Upper lobe of right lung (tissue), 1 donor: ENCODE measurements at regions not wholly inside any gene's neighbourhood (a gene's known extent, or its start where the extent isn't known, plus 50 kb on each side); places are given as distances from the start of the nearest gene placed in this dataset.
"Not testable (repeated sequence)": the region's sequence is repeated elsewhere in the genome, so short reads cannot be mapped to it uniquely, and the experiment has no call there.

Experiments
- ATAC-seq: fragments of 200-7000 bp; cut with Tn5 transposase; one replicate; pipeline ENCODE4 v1.9.1; 2020; ENCODE audit warnings: mild to moderate bottlenecking, moderate library complexity
- DNase-seq: peaks from one replicate; pipeline ENCODE4 v3.0.0-alpha.2; 2020
- H3K27ac ChIP-seq: fragments of 200-600 bp; one replicate; pipeline ENCODE4 v1.8.0; 2022
- H3K27me3 ChIP-seq: fragments of 200-600 bp; one replicate; pipeline ENCODE4 v1.8.0; 2022; ENCODE audit warnings: mild to moderate bottlenecking
- H3K36me3 ChIP-seq: fragments of 200-600 bp; one replicate; pipeline ENCODE4 v1.8.0; 2022
- H3K4me1 ChIP-seq: fragments of 200-600 bp; one replicate; pipeline ENCODE4 v1.8.0; 2022
- H3K4me3 ChIP-seq: fragments of 200-600 bp; one replicate; pipeline ENCODE4 v1.8.0; 2022; ENCODE audit warnings: mild to moderate bottlenecking
- H3K9me3 ChIP-seq: fragments of 200-600 bp; one replicate; pipeline ENCODE4 v1.8.0; 2022
- CTCF ChIP-seq: fragments of 200-600 bp; IDR thresholded peaks from one replicate; pipeline ENCODE4 v1.8.0; 2022; ENCODE audit warnings: antibody characterized with exemption
- intact Hi-C: fragments of 100-400 bp; cut with DNase I; formaldehyde crosslinking; loops from one replicate; pipeline ENCODE4 v1.11.0; 2022
- donor health status: DM: no; HTN: yes; CAD: no; lungs with severe emphysema.

- Histone ChIP-seq H3K27me3 (no peaks in the 10 kb centered on the region), H3K4me3 (no peak overlapping the region), H3K36me3 (no peaks in the 10 kb centered on the region), H3K4me1 (no peaks in the 10 kb centered on the region), H3K27ac (no peak overlapping the region), H3K9me3 (no peaks in the 10 kb centered on the region)
- no peak for ATAC-seq
- intact Hi-C loops: no loop called here
- DNase-seq: no peak
- TF ChIP-seq CTCF: no peak
Measured at GRCh38 chr12:62050785-62051184, 209.4 kb upstream of the USP15 start.

GRCh38 chr12:62069976-62070375, 190.2 kb upstream of the USP15 start:
- H3K27me3 ChIP-seq: no peaks in the 10 kb centered on the region
- H3K4me3 ChIP-seq: no peak overlapping the region
- H3K9me3 ChIP-seq: no peaks in the 10 kb centered on the region
- intact Hi-C loops: no loop called here
- no peak for TF ChIP-seq CTCF
- H3K27ac ChIP-seq: no peak overlapping the region
- ATAC-seq (no peak), DNase-seq (no peak)
- no peaks in the 10 kb centered on the region for H3K4me1 ChIP-seq
- no peaks in the 10 kb centered on the region for H3K36me3 ChIP-seq

- H3K4me3 ChIP-seq, H3K27me3 ChIP-seq, DNase-seq, H3K36me3 ChIP-seq, H3K4me1 ChIP-seq, H3K9me3 ChIP-seq, intact Hi-C loops, H3K27ac ChIP-seq, ATAC-seq: not testable (repeated sequence)
Measured at GRCh38 chr12:62073236-62073635, 187.0 kb upstream of the USP15 start.

GRCh38 chr12:62075870-62076269, 184.3 kb upstream of the USP15 start:
- no peaks in the 10 kb centered on the region for H3K4me1 ChIP-seq
- DNase-seq (no peak), ATAC-seq (peak; percentile 59)
- no peaks in the 10 kb centered on the region for H3K36me3 ChIP-seq
- TF ChIP-seq CTCF: no peak
- intact Hi-C loops: no loop called here
- no peak overlapping the region for H3K4me3 ChIP-seq
- no peak overlapping the region for H3K27ac ChIP-seq
- H3K27me3 ChIP-seq: no peaks in the 10 kb centered on the region
- no peaks in the 10 kb centered on the region for H3K9me3 ChIP-seq

- Histone ChIP-seq H3K27ac (no peak overlapping the region), H3K4me3 (no peak overlapping the region), H3K36me3 (no peaks in the 10 kb centered on the region), H3K9me3 (no peaks in the 10 kb centered on the region), H3K4me1 (no peaks in the 10 kb centered on the region), H3K27me3 (no peaks in the 10 kb centered on the region)
- no peak for TF ChIP-seq CTCF
- ATAC-seq (no peak), DNase-seq (no peak)
- intact Hi-C loops: no loop called here
Measured at GRCh38 chr12:62078020-62078419, 182.2 kb upstream of the USP15 start.

GRCh38 chr12:62082448-62082847, 177.8 kb upstream of the USP15 start:
- Histone ChIP-seq H3K4me1 (no peaks in the 10 kb centered on the region), H3K27me3 (no peaks in the 10 kb centered on the region), H3K4me3 (no peak overlapping the region), H3K27ac (no peak overlapping the region), H3K36me3 (no peaks in the 10 kb centered on the region), H3K9me3 (no peaks in the 10 kb centered on the region)
- DNase-seq (no peak), ATAC-seq (no peak)
- intact Hi-C loops: no loop called here
- TF ChIP-seq CTCF: no peak
